HFF-Myc (cell line): ENCODE measurements at regions not wholly inside any gene's neighbourhood (a gene's known extent, or its start where the extent isn't known, plus 50 kb on each side); places are given as distances from the start of the nearest gene placed in this dataset.

Experiments used
- DNase-seq: peaks from one replicate; pipeline ENCODE4 v3.0.0-alpha.2; 2011; ENCODE audit warnings: low read depth; ENCODE audit errors: extremely low read depth
- H3K4me3 ChIP-seq: replicated peaks from 2 replicates; pipeline ENCODE4 v1.5.1; 2011; ENCODE audit warnings: low read depth, mild to moderate bottlenecking, control low read depth, low read length
- TF ChIP-seq, protein P1 (sequence below): IDR thresholded peaks from 2 replicates; pipeline ENCODE4 v1.5.1; 2012; ENCODE audit warnings: mild to moderate bottlenecking, low read depth, low read length, control low read depth; ENCODE audit errors: missing control alignments

DNA sequence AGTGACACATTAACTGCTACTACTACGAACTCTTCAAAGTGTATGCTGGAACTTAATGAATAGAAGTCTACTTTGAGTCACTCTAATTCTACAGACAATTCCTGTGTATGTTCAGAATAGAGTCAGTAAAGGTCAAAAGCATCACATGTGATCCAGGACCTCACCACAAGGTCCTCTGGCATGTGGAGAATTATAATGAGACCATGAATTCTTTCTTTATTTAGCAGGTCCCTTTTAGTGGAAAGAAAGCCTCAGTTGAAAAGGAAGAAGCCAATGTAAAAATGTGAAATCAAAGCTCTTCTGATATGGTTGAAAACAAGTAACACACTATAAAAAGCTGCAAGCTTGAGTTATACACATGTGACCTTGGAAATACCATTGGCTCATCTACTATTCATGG lies 1612.1 kb upstream of the GOT2 start:
- TF ChIP-seq, protein P1, sequence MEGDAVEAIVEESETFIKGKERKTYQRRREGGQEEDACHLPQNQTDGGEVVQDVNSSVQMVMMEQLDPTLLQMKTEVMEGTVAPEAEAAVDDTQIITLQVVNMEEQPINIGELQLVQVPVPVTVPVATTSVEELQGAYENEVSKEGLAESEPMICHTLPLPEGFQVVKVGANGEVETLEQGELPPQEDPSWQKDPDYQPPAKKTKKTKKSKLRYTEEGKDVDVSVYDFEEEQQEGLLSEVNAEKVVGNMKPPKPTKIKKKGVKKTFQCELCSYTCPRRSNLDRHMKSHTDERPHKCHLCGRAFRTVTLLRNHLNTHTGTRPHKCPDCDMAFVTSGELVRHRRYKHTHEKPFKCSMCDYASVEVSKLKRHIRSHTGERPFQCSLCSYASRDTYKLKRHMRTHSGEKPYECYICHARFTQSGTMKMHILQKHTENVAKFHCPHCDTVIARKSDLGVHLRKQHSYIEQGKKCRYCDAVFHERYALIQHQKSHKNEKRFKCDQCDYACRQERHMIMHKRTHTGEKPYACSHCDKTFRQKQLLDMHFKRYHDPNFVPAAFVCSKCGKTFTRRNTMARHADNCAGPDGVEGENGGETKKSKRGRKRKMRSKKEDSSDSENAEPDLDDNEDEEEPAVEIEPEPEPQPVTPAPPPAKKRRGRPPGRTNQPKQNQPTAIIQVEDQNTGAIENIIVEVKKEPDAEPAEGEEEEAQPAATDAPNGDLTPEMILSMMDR, result no peak
- DNase-seq, result no peak

DNA sequence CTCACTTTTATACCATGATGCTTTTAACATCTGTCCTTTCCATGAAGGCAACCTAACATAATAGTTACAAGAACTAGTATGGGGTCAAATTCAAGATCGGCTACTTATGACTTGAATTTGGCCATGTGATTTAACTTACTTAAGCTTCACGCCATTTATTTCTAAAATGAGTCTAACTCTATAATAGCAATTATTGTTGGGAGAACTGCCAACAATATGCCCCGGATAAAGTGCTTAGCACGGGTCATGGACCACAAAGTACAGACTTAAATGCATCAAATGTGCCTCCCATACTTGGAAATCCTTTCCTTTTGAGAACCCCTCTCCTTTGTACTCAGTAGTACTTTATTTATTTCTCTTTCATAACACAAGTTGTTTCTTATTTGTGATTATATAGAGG lies 1603.6 kb upstream of the GOT2 start:
- DNase-seq, result no peak
- TF ChIP-seq, protein P1, result no peak
- H3K4me3 ChIP-seq, result no peak overlapping the region

More for the DNA sequence above, 1612.1 kb upstream of the GOT2 start:
- no peak overlapping the region for H3K4me3 ChIP-seq

DNA sequence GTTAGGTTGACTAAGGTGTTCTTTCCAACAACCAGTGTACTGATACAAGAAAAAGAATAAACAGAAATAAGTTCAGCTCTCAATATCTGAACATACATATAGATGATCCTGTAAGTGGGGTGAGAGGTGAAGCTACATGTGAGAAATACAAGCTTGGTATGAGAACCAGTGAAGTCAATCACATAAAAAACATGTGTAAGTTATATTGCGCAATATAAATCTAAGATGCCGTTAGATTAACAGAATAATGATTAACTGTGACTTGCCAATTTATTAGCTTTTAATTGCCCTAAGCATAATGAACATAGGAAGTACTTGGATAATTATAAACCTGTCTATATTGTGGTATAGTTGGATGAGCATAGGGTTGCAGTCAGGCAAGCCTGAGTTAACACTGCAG lies 1597.1 kb upstream of the GOT2 start:
- TF ChIP-seq, protein P1, result no peak
- H3K4me3 ChIP-seq, result no peak overlapping the region
- DNase-seq, result no peak

DNA sequence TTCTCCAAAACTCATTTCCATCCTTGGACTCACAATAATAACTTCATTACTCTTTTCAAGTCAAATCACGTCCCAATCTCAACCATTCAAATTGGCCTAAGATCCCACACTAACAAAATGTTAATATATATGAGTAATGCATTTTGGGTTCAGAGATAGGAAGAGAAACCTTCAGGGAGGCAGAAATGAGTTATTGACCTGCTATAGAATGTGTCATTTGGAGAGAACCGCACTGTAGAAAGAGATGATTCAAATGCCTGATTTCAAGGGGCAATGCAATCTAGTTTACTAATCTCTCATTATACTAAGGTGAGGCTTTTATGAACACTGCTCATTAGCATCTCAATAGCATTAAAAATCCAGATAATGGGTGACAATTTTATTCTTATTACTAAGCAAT lies 1595.0 kb upstream of the GOT2 start:
- H3K4me3 ChIP-seq, result no peak overlapping the region
- DNase-seq, result no peak
- TF ChIP-seq, protein P1, result no peak

DNA sequence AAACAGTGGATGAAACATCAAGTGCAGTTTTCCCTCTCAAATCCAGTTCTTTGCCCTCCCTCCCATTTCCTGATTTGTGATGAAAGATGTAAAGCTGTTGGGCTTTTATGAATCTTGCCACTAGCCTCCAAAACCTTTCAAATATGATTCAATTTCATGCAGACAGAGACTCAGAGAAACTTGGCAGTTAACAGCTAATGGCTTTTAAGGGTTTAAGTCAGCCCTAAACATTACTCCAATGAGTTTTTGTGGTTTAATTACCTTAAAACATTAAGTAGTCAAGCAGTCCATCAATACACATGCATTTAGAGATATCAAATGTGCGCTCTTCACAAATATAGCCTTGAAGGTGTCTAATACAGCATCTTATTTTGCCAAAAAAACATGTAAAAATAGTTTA lies 1594.0 kb upstream of the GOT2 start:
- TF ChIP-seq, protein P1, result no peak
- H3K4me3 ChIP-seq, result no peak overlapping the region
- no peak for DNase-seq

DNA sequence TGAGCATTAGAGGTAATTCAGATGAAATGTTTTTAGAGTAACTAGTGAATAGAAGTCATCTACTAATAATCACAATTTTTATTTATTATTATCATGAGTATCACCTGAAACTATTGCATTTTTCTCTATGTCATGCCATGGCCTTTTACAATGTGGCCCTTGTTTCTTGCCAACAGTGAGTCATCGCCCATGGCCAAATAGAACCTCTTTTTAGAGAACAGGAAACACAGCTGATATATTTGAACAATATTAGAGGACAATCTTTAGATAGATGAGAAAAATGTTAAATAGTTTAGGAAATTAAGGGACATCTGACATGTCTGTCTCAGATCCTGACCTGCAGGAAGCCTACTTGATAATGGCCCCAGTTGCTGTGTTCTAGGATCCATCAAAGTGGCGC lies 1584.4 kb upstream of the GOT2 start:
- TF ChIP-seq, protein P1, result no peak
- no peak for DNase-seq
- no peak overlapping the region for H3K4me3 ChIP-seq

DNA sequence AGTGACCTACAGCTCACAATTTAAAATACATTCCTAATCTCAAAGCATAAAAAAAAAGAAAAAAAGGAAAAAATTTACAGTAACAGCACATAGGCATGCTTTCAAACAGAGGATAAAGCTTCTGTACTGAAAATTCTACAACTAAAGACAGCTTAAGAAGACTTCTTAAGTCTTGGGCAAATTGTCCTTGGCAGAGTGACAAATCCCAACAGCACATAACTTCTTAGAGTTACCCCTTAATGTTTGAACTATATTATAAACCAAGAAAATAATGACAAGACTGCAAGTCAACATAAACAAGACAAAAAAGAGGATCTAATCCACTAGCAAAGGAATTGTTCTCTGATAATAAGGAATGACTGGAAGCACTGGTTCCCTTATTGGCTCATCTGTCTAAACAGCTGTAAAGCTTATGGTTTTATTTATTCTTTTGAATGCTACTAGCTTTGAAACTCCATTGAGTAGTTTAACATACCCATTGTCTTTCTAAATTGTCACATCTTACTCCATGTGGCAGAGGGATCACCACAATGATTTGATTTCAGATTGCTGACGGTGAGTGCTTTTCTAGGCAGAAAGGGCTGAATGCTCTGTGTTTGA lies 1576.8 kb upstream of the GOT2 start:
- DNase-seq, result no peak
- no peak overlapping the region for H3K4me3 ChIP-seq
- TF ChIP-seq, protein P1, result no peak
